ENCODE measurements at regions not wholly inside any gene's neighbourhood (a gene's known extent, or its start where the extent isn't known, plus 50 kb on each side); places are given as distances from the start of the nearest gene placed in this dataset.

GRCh38 chr9:79902825-79903600 lies 331.2 kb downstream of the TLE4 start:
- Histone ChIP-seq H3K27me3 (no peaks in the 10 kb centered on the region), H3K27ac (replicated peaks in 1 of 4) (no peak overlapping the region), H3K9me3 (no peaks in the 10 kb centered on the region), H3K4me3 (no peak overlapping the region), H3K36me3 (no peaks in the 10 kb centered on the region), H3K4me1 (no peaks in the 10 kb centered on the region)
- TF ChIP-seq EP300 (IDR thresholded peaks at IDR 0.05) (no peak), POLR2AphosphoS5 (IDR thresholded peaks at IDR 0.05) (no peak), CTCF (IDR thresholded peaks at IDR 0.05) (no peak)
- intact Hi-C loops (cut with DNase I), result no loop called here
- no peak for DNase-seq (ENCODE audit: extremely low spot score)
- 90% methylated on average over 7 of the region's 7 CpGs for WGBS

DNA sequence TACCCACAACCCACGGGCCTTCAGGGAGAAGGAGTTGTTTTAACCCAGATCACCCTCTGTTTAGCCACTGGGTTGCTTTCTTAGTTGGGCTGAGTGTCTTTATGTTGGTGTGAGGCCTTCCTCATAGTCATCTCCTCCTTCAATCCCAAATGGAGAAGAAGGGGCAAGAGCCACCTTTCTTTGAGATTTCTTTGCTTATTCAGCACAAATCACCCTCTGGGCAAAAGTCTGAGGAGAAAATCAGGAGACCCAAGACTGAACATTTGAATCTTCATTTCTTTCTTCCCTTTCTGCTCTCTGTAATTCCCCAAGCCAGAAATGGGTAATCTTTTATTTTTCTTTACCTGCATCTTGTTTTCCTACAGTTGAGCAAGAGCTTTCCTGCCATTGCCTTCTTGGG lies 329.0 kb downstream of the TLE4 start:
- no peaks in the 10 kb centered on the region for H3K4me1 ChIP-seq
- TF ChIP-seq CTCF (IDR thresholded peaks at IDR 0.05) (no peak), POLR2A (IDR thresholded peaks at IDR 0.05; ENCODE audit: low read depth) (no peak), EP300 (IDR thresholded peaks at IDR 0.05) (no peak), POLR2AphosphoS5 (IDR thresholded peaks at IDR 0.05) (no peak)
- 80% methylated on average over 1 of the region's 1 CpG for WGBS
- no peaks in the 10 kb centered on the region for H3K9me3 ChIP-seq
- H3K36me3 ChIP-seq, result no peaks in the 10 kb centered on the region
- no peak overlapping the region for H3K4me3 ChIP-seq
- H3K27ac ChIP-seq (replicated peaks in 1 of 4), result no peak overlapping the region
- intact Hi-C loops (cut with DNase I), result no loop called here
- no peak for DNase-seq (ENCODE audit: extremely low spot score)
- no peaks in the 10 kb centered on the region for H3K27me3 ChIP-seq

- no peak overlapping the region for H3K27ac ChIP-seq (replicated peaks in 1 of 4)
Measured at GRCh38 chr9:79896390-79896980, 324.7 kb downstream of the TLE4 start.

DNA sequence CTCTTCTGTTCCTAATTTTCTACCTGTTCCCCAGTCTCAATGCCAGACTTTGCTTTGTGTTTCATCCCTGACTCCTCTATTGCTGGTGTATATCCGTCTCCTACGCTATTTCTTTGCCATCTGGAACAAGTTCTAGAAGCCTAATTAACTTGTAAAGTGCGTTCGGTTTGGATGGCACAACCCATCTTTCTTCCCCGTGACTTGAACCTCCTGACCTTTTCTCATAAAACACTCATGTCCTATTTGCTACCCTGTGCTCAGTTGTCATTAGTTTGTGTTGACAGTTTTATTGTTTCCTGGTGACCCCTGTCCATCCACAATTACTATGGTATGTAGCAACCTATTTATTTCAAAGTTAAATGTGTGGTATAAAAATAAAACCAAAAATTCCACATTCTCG lies 323.5 kb downstream of the TLE4 start:
- TF ChIP-seq POLR2AphosphoS5 (IDR thresholded peaks at IDR 0.05), result no peak
- TF ChIP-seq CTCF (IDR thresholded peaks at IDR 0.05), result no peak
- TF ChIP-seq POLR2A (IDR thresholded peaks at IDR 0.05; ENCODE audit: low read depth), result no peak
- TF ChIP-seq EP300 (IDR thresholded peaks at IDR 0.05), result no peak
- Histone ChIP-seq H3K27me3 (no peaks in the 10 kb centered on the region), H3K4me3 (no peak overlapping the region), H3K27ac (replicated peaks in 1 of 4) (no peak overlapping the region), H3K4me1 (no peaks in the 10 kb centered on the region), H3K9me3 (no peaks in the 10 kb centered on the region), H3K36me3 (no peaks in the 10 kb centered on the region)
- DNase-seq (ENCODE audit: extremely low spot score), result no peak
- intact Hi-C loops (cut with DNase I), result no loop called here
- WGBS, result 84% methylated on average over 6 of the region's 6 CpGs

More at GRCh38 chr9:79896390-79896980, 324.7 kb downstream of the TLE4 start:
- Histone ChIP-seq H3K9me3 (no peaks in the 10 kb centered on the region), H3K36me3 (no peaks in the 10 kb centered on the region), H3K4me1 (no peaks in the 10 kb centered on the region), H3K4me3 (no peak overlapping the region), H3K27me3 (no peaks in the 10 kb centered on the region)
- intact Hi-C loops (cut with DNase I), result no loop called here
- no peak for DNase-seq (ENCODE audit: extremely low spot score)
- TF ChIP-seq POLR2A (IDR thresholded peaks at IDR 0.05; ENCODE audit: low read depth), result no peak
- no peak for TF ChIP-seq CTCF (IDR thresholded peaks at IDR 0.05)
- no peak for TF ChIP-seq EP300 (IDR thresholded peaks at IDR 0.05)
- TF ChIP-seq POLR2AphosphoS5 (IDR thresholded peaks at IDR 0.05), result no peak
- 86% methylated on average over 6 of the region's 6 CpGs for WGBS
